H1 (cell line): ENCODE measurements at regions not wholly inside any gene's neighbourhood (a gene's known extent, or its start where the extent isn't known, plus 50 kb on each side); places are given as distances from the start of the nearest gene placed in this dataset.

ENCODE experiments used
- CTCF ChIA-PET: fragments of 300-600 bp; sonication (Branson Sonifier 250); formaldehyde crosslinking; loops from one replicate; lab custom pipeline; 2021; ENCODE audit not compliant: partially characterized antibody; lab: Charles Lee
- POLR2A ChIA-PET: fragments of 300-600 bp; sonication (Branson Sonifier 250); formaldehyde crosslinking; loops from one replicate; lab custom pipeline; 2021; ENCODE audit warnings: inconsistent platforms; ENCODE audit not compliant: partially characterized antibody; lab: Charles Lee
- DNase-seq, 2 experiments: peaks; one replicate each; pipeline versions ENCODE4 v3.0.0 to v3.0.0-alpha.2; 2010 to 2022; ENCODE audit warnings: low spot score in 2 of 2, low read depth in 1 of 2, mixed read lengths in 1 of 2
- FAIRE-seq: peaks from 2 replicates; lab custom pipeline; 2011; peaks lifted over from hg19 to GRCh38; lab: Jason Lieb, UNC
- H2AFZ ChIP-seq: 2 replicates; pipeline ENCODE4 v1.8.1; 2012; ENCODE audit warnings: low read length, inconsistent platforms
- H2AK5ac ChIP-seq: 2 replicates; pipeline ENCODE4 v1.6.1; 2013; ENCODE audit warnings: low read depth, low read length
- H2BK120ac ChIP-seq: replicated peaks from 2 replicates; pipeline ENCODE3; 2013; ENCODE audit warnings: low read depth, low read length, inconsistent platforms
- H2BK12ac ChIP-seq: 2 replicates; pipeline ENCODE4 v1.6.1; 2013; ENCODE audit warnings: low read depth, low read length
- H2BK15ac ChIP-seq: 2 replicates; pipeline ENCODE4 v1.6.1; 2013; ENCODE audit warnings: low read length
- H2BK20ac ChIP-seq: 2 replicates; pipeline ENCODE4 v1.6.1; 2013; ENCODE audit warnings: low read length
- H2BK5ac ChIP-seq: 2 replicates; pipeline ENCODE4 v1.6.1; 2013; ENCODE audit warnings: low read depth, low read length
- H3K14ac ChIP-seq: 2 replicates; pipeline ENCODE4 v1.6.1; 2013; ENCODE audit warnings: inconsistent platforms; ENCODE audit not compliant: insufficient read length
- H3K18ac ChIP-seq: 2 replicates; pipeline ENCODE4 v1.6.1; 2013; ENCODE audit warnings: low read length; ENCODE audit errors: extremely low read depth
- H3K23ac ChIP-seq: 2 replicates; pipeline ENCODE4 v1.6.1; 2013; ENCODE audit warnings: inconsistent platforms; ENCODE audit not compliant: insufficient read length
- H3K23me2 ChIP-seq: 2 replicates; pipeline ENCODE4 v1.6.1; 2013; ENCODE audit warnings: low read depth, low read length
- H3K27ac ChIP-seq: 2 replicates; pipeline ENCODE4 v1.6.1; 2011; ENCODE audit warnings: low read depth, low read length, inconsistent platforms
- H3K27me3 ChIP-seq, 4 experiments: replicated peaks in 1 of 4; 1 replicate in 1 of 4; 2 replicates in 3 of 4; pipeline versions ENCODE4 v1.6.1 to v1.8.1; 2011 to 2013; ENCODE audit warnings: low read length in 3 of 4, mild to moderate bottlenecking in 3 of 4, inconsistent platforms in 2 of 4, mixed read lengths in 2 of 4, moderate library complexity in 1 of 4; ENCODE audit not compliant: control insufficient read depth in 3 of 4, insufficient read depth in 3 of 4; ENCODE audit errors: extremely low read depth in 1 of 4
- H3K36me3 ChIP-seq, 4 experiments: 2 replicates each; pipeline versions ENCODE4 v1.6.1 to v1.8.1; 2011 to 2013; ENCODE audit warnings: mild to moderate bottlenecking in 4 of 4, low read length in 3 of 4, moderate library complexity in 2 of 4, control low read depth in 1 of 4, inconsistent platforms in 1 of 4; ENCODE audit not compliant: insufficient read depth in 4 of 4, control insufficient read depth in 2 of 4
- H3K4ac ChIP-seq: replicated peaks from 2 replicates; pipeline ENCODE3; 2013; ENCODE audit warnings: low read length, low read depth, mixed read lengths, inconsistent platforms; ENCODE audit not compliant: insufficient read length
- H3K4me1 ChIP-seq, 4 experiments: replicated peaks in 1 of 4; 1 replicate in 1 of 4; 2 replicates in 3 of 4; pipeline versions ENCODE4 v1.6.1 to v1.8.1; 2011 to 2013; ENCODE audit warnings: low read length in 3 of 4, inconsistent platforms in 2 of 4, mixed read lengths in 1 of 4; ENCODE audit not compliant: insufficient read depth in 4 of 4, control insufficient read depth in 3 of 4
- H3K4me2 ChIP-seq, 2 experiments: 2 replicates each; pipeline versions ENCODE4 v1.6.1 to v1.8.1; 2011 to 2013; ENCODE audit warnings: low read depth in 2 of 2, low read length in 2 of 2, control low read depth in 1 of 2, inconsistent platforms in 1 of 2, mild to moderate bottlenecking in 1 of 2; ENCODE audit not compliant: insufficient read depth in 1 of 2
- H3K4me3 ChIP-seq, 4 experiments: fragments of 200-600, 300-600 bp in 1 of 4; sonication (generic), shearing (Covaris generic), sonication (Bioruptor Twin) in 1 of 4; 2 replicates each; pipeline versions ENCODE4 v1.5.1 to v1.8.1; 2011 to 2016; ENCODE audit warnings: low read length in 4 of 4, low read depth in 3 of 4, control low read depth in 2 of 4, inconsistent platforms in 2 of 4, mild to moderate bottlenecking in 2 of 4, mixed read lengths in 1 of 4, moderate library complexity in 1 of 4; ENCODE audit not compliant: insufficient read depth in 2 of 4; ENCODE audit errors: extremely low read depth in 1 of 4
- H3K56ac ChIP-seq: replicated peaks from 2 replicates; pipeline ENCODE3; 2013; ENCODE audit warnings: low read depth, mild to moderate bottlenecking, mixed read lengths, low read length, inconsistent platforms; ENCODE audit not compliant: insufficient read length
- H3K79me1 ChIP-seq: 2 replicates; pipeline ENCODE4 v1.6.1; 2013; ENCODE audit warnings: low read depth, low read length, control low read depth
- H3K79me2 ChIP-seq, 2 experiments: 2 replicates each; pipeline versions ENCODE4 v1.6.1 to v1.8.1; 2012 to 2013; ENCODE audit warnings: low read length in 2 of 2, mild to moderate bottlenecking in 2 of 2, inconsistent platforms in 1 of 2; ENCODE audit not compliant: insufficient read depth in 2 of 2, control insufficient read depth in 1 of 2
- H3K9ac ChIP-seq, 4 experiments: replicated peaks in 1 of 4; 1 replicate in 1 of 4; 2 replicates in 3 of 4; pipeline versions ENCODE4 v1.6.1 to v1.8.1; 2011 to 2013; ENCODE audit warnings: low read depth in 3 of 4, low read length in 3 of 4, control low read depth in 2 of 4, mild to moderate bottlenecking in 2 of 4, moderate library complexity in 2 of 4, inconsistent platforms in 1 of 4; ENCODE audit errors: extremely low read depth in 1 of 4
- H3K9me3 ChIP-seq, 2 experiments: 2 replicates each; pipeline versions ENCODE4 v1.6.1 to v1.8.1; 2012 to 2013; ENCODE audit warnings: mild to moderate bottlenecking in 2 of 2, moderate library complexity in 2 of 2, control low read depth in 1 of 2, inconsistent platforms in 1 of 2, low read depth in 1 of 2, low read length in 1 of 2, mixed read lengths in 1 of 2; ENCODE audit not compliant: insufficient read depth in 2 of 2
- H4K20me1 ChIP-seq, 2 experiments: replicated peaks in 1 of 2; 2 replicates each; pipeline versions ENCODE3 to v1.8.1; 2011 to 2013; ENCODE audit warnings: inconsistent platforms in 2 of 2, low read length in 2 of 2, mild to moderate bottlenecking in 1 of 2; ENCODE audit not compliant: insufficient read depth in 2 of 2, control insufficient read depth in 1 of 2
- H4K5ac ChIP-seq: 2 replicates; pipeline ENCODE4 v1.6.1; 2013; ENCODE audit warnings: low read length, low read depth, mixed read lengths, inconsistent platforms; ENCODE audit not compliant: insufficient read length
- H4K8ac ChIP-seq: 2 replicates; pipeline ENCODE4 v1.8.0; 2013; ENCODE audit warnings: mild to moderate bottlenecking, moderate library complexity, low read length, inconsistent platforms; ENCODE audit not compliant: insufficient read depth; ENCODE audit errors: extremely low read depth
- H4K91ac ChIP-seq: replicated peaks from 2 replicates; pipeline ENCODE3; 2013; ENCODE audit warnings: low read length, mixed read lengths, inconsistent platforms; ENCODE audit not compliant: insufficient read length
- ATF3 ChIP-seq: IDR thresholded peaks from 2 replicates; pipeline ENCODE4 v1.6.1; 2011; ENCODE audit warnings: low read depth, mild to moderate bottlenecking, low read length; ENCODE audit not compliant: insufficient read depth
- EP300 ChIP-seq, 2 experiments: IDR thresholded peaks; 1 replicate in 1 of 2; 2 replicates in 1 of 2; pipeline ENCODE4 v1.6.1; 2011 to 2012; ENCODE audit warnings: low read depth in 2 of 2, low read length in 2 of 2, mild to moderate bottlenecking in 2 of 2, borderline replicate concordance in 1 of 2, inconsistent platforms in 1 of 2, moderate library complexity in 1 of 2
- JUND ChIP-seq: IDR thresholded peaks from 2 replicates; pipeline ENCODE4 v1.6.1; 2011; ENCODE audit warnings: mild to moderate bottlenecking, improper control_type of control experiment, low read length
- PHF8 ChIP-seq: fragments of 200-600 bp; sonication (generic); conservative IDR thresholded peaks from 2 replicates; pipeline ENCODE4 v1.7.1; 2012; ENCODE audit warnings: low read depth, mild to moderate bottlenecking, inconsistent platforms, low read length, moderate library complexity
- POLR2AphosphoS5 ChIP-seq: IDR thresholded peaks from 2 replicates; pipeline ENCODE4 v1.6.1; 2011; ENCODE audit warnings: low read depth, low read length
- RXRA ChIP-seq: IDR thresholded peaks from 2 replicates; pipeline ENCODE4 v1.6.1; 2011; ENCODE audit warnings: low read depth, mild to moderate bottlenecking, low read length, moderate library complexity; ENCODE audit not compliant: insufficient read depth
- SIN3A ChIP-seq, 2 experiments: IDR thresholded peaks in 1 of 2; conservative IDR thresholded peaks in 1 of 2; 2 replicates each; pipeline ENCODE4 v1.6.1; 2011 to 2012; ENCODE audit warnings: low read length in 2 of 2, improper control_type of control experiment in 1 of 2, low read depth in 1 of 2, mild to moderate bottlenecking in 1 of 2
- SP2 ChIP-seq: IDR thresholded peaks from 2 replicates; pipeline ENCODE4 v1.6.1; 2012; ENCODE audit warnings: mild to moderate bottlenecking, low read length, inconsistent platforms
- TAF1 ChIP-seq: IDR thresholded peaks from 2 replicates; pipeline ENCODE4 v1.6.1; 2011; ENCODE audit warnings: mild to moderate bottlenecking, low read depth, low read length
- TAF7 ChIP-seq: optimal IDR thresholded peaks from 2 replicates; pipeline ENCODE3; 2011; ENCODE audit warnings: low read depth, mild to moderate bottlenecking, inconsistent platforms, low read length, moderate library complexity, borderline replicate concordance
- WGBS, 2 experiments: shearing (Covaris generic) in 1 of 2; methylation state at CpG; one replicate each; pipeline versions ENCODE4 v1.1.6 to v1.1.7; 2013 to 2015; ENCODE audit warnings: low lambda C conversion rate in 2 of 2, mixed read lengths in 2 of 2, inconsistent platforms in 1 of 2, low coverage in 1 of 2, missing lambda C conversion rate in 1 of 2; ENCODE audit not compliant: insufficient replicate concordance in 2 of 2, insufficient coverage in 1 of 2, insufficient read length in 1 of 2; ENCODE audit errors: extremely low coverage in 1 of 2, missing lambda C conversion rate in 1 of 2; 5-methylcytosine and 5-hydroxymethylcytosine counted together
- TF ChIP-seq, protein P1 (sequence below), 3 experiments: IDR thresholded peaks; 1 replicate in 2 of 3; 2 replicates in 1 of 3; pipeline versions ENCODE4 v1.5.1 to v1.6.1; 2011; ENCODE audit warnings: low read length in 3 of 3, mild to moderate bottlenecking in 3 of 3, inconsistent platforms in 2 of 3, low read depth in 1 of 3, moderate library complexity in 1 of 3; ENCODE audit not compliant: insufficient read depth in 1 of 3; ENCODE audit errors: control extremely low read depth in 1 of 3

GRCh38 chr18:76057386-76057785 is 437.7 kb downstream of the ZNF516 start:
- no peak overlapping the region for H4K91ac ChIP-seq
- no peak overlapping the region for H3K4me3 ChIP-seq
- H3K18ac ChIP-seq = no peak overlapping the region
- ChIA-PET CTCF (interaction anchor here (1.0 to 1.1 kb wide), 2 partner anchors 196 to 250 kb away, joined by 3 read pairs; no protein-coding TSS in a partner anchor), POLR2A (no interaction called here)
- H3K36me3 ChIP-seq = no peaks in the 10 kb centered on the region
- H3K14ac ChIP-seq = no peak overlapping the region
- FAIRE-seq = no peak
- no peak overlapping the region for H3K56ac ChIP-seq
- no peak overlapping the region for H2BK5ac ChIP-seq
- no peaks in the 10 kb centered on the region for H3K9me3 ChIP-seq
- no peak overlapping the region for H2BK120ac ChIP-seq
- no peak for DNase-seq
- no peaks in the 10 kb centered on the region for H3K79me1 ChIP-seq
- 97% methylated on average over 16 of the region's 16 CpGs; no CpG with 5 or more reads in 1 of the 2 experiments for WGBS, 2 experiments
- no peaks in the 10 kb centered on the region for H4K20me1 ChIP-seq
- H2BK12ac ChIP-seq = no peak overlapping the region
- H3K4me1 ChIP-seq = no peaks in the 10 kb centered on the region
- H2BK15ac ChIP-seq = no peak overlapping the region
- H2AFZ ChIP-seq = no peak overlapping the region
- H3K79me2 ChIP-seq = no peaks in the 10 kb centered on the region
- no peak overlapping the region for H4K8ac ChIP-seq
- H3K4ac ChIP-seq = no peak overlapping the region
- H3K27ac ChIP-seq = no peak overlapping the region
- H2BK20ac ChIP-seq = no peak overlapping the region
- no peaks in the 10 kb centered on the region for H3K27me3 ChIP-seq
- no peak overlapping the region for H4K5ac ChIP-seq
- H3K23ac ChIP-seq = no peak overlapping the region
- no peaks in the 10 kb centered on the region for H3K23me2 ChIP-seq
- H3K4me2 ChIP-seq = no peak overlapping the region
- H3K9ac ChIP-seq = no peak overlapping the region
- no peak overlapping the region for H2AK5ac ChIP-seq
- TF ChIP-seq SP2 = no peak
- TF ChIP-seq SIN3A (conservative IDR thresholded peaks at IDR 0.05 in 1 of 2, IDR thresholded peaks at IDR 0.05 in 1 of 2; ENCODE audit: low read depth in 1 of 2, low read length in 2 of 2) = no peak
- TF ChIP-seq, protein P1, sequence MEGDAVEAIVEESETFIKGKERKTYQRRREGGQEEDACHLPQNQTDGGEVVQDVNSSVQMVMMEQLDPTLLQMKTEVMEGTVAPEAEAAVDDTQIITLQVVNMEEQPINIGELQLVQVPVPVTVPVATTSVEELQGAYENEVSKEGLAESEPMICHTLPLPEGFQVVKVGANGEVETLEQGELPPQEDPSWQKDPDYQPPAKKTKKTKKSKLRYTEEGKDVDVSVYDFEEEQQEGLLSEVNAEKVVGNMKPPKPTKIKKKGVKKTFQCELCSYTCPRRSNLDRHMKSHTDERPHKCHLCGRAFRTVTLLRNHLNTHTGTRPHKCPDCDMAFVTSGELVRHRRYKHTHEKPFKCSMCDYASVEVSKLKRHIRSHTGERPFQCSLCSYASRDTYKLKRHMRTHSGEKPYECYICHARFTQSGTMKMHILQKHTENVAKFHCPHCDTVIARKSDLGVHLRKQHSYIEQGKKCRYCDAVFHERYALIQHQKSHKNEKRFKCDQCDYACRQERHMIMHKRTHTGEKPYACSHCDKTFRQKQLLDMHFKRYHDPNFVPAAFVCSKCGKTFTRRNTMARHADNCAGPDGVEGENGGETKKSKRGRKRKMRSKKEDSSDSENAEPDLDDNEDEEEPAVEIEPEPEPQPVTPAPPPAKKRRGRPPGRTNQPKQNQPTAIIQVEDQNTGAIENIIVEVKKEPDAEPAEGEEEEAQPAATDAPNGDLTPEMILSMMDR (IDR thresholded peaks at IDR 0.05; ENCODE audit: control extremely low read depth in 1 of 3, insufficient read depth in 1 of 3, low read depth in 1 of 3, low read length in 3 of 3) = no peak
- TF ChIP-seq PHF8 = no peak
- TF ChIP-seq JUND = no peak
- no peak for TF ChIP-seq RXRA
- TF ChIP-seq TAF7 = no peak
- TF ChIP-seq TAF1 = no peak
- TF ChIP-seq POLR2AphosphoS5 = no peak
- no peak for TF ChIP-seq ATF3
- TF ChIP-seq EP300 (IDR thresholded peaks at IDR 0.05; ENCODE audit: borderline replicate concordance in 1 of 2, low read depth in 2 of 2, low read length in 2 of 2) = no peak
